H1 (cell line): ENCODE measurements at regions not wholly inside any gene's neighbourhood (a gene's known extent, or its start where the extent isn't known, plus 50 kb on each side); places are given as distances from the start of the nearest gene placed in this dataset.

Source experiments
- NANOG ChIP-seq: IDR thresholded peaks from 2 replicates; pipeline ENCODE4 v1.6.1; 2011; ENCODE audit warnings: low read length, low read depth, mild to moderate bottlenecking, inconsistent platforms; ENCODE audit not compliant: insufficient read depth, poor library complexity, severe bottlenecking
- RNF2 ChIP-seq: fragments of 200-900, 300-1000 bp; sonication (generic); IDR thresholded peaks from 2 replicates; pipeline ENCODE4 v1.7.1; 2016; ENCODE audit warnings: borderline replicate concordance, low read depth, mild to moderate bottlenecking, antibody characterized with exemption, low read length; ENCODE audit not compliant: poor library complexity, severe bottlenecking; ENCODE audit errors: missing control alignments
- TF ChIP-seq, protein P1 (sequence below): fragments of 300-600 bp; sonication (generic); IDR thresholded peaks from 2 replicates; pipeline ENCODE4 v1.7.1; 2012; ENCODE audit warnings: low read length, moderate library complexity, mild to moderate bottlenecking, inconsistent platforms; ENCODE audit not compliant: insufficient replicate concordance

DNA sequence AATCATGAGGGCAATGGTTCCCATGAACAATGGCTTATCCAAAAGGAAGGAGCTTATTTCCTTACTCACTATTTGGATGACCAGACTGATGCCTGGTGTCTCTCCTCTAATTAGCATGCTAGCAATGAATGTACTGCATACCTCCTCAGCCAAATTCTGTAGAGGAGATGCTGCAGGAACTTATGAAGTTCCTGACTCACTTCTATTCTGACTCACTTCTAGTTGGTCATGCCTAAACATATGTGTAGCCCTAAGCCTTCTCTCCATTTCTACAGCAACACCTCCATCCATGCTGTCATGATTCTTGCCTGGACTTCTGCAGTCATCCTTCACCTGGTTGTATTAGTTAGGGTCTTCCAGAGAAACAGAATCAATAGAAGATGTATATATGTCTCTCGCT lies 59.9 kb upstream of the MRPS9 start (continued):
- TF ChIP-seq, protein P1, sequence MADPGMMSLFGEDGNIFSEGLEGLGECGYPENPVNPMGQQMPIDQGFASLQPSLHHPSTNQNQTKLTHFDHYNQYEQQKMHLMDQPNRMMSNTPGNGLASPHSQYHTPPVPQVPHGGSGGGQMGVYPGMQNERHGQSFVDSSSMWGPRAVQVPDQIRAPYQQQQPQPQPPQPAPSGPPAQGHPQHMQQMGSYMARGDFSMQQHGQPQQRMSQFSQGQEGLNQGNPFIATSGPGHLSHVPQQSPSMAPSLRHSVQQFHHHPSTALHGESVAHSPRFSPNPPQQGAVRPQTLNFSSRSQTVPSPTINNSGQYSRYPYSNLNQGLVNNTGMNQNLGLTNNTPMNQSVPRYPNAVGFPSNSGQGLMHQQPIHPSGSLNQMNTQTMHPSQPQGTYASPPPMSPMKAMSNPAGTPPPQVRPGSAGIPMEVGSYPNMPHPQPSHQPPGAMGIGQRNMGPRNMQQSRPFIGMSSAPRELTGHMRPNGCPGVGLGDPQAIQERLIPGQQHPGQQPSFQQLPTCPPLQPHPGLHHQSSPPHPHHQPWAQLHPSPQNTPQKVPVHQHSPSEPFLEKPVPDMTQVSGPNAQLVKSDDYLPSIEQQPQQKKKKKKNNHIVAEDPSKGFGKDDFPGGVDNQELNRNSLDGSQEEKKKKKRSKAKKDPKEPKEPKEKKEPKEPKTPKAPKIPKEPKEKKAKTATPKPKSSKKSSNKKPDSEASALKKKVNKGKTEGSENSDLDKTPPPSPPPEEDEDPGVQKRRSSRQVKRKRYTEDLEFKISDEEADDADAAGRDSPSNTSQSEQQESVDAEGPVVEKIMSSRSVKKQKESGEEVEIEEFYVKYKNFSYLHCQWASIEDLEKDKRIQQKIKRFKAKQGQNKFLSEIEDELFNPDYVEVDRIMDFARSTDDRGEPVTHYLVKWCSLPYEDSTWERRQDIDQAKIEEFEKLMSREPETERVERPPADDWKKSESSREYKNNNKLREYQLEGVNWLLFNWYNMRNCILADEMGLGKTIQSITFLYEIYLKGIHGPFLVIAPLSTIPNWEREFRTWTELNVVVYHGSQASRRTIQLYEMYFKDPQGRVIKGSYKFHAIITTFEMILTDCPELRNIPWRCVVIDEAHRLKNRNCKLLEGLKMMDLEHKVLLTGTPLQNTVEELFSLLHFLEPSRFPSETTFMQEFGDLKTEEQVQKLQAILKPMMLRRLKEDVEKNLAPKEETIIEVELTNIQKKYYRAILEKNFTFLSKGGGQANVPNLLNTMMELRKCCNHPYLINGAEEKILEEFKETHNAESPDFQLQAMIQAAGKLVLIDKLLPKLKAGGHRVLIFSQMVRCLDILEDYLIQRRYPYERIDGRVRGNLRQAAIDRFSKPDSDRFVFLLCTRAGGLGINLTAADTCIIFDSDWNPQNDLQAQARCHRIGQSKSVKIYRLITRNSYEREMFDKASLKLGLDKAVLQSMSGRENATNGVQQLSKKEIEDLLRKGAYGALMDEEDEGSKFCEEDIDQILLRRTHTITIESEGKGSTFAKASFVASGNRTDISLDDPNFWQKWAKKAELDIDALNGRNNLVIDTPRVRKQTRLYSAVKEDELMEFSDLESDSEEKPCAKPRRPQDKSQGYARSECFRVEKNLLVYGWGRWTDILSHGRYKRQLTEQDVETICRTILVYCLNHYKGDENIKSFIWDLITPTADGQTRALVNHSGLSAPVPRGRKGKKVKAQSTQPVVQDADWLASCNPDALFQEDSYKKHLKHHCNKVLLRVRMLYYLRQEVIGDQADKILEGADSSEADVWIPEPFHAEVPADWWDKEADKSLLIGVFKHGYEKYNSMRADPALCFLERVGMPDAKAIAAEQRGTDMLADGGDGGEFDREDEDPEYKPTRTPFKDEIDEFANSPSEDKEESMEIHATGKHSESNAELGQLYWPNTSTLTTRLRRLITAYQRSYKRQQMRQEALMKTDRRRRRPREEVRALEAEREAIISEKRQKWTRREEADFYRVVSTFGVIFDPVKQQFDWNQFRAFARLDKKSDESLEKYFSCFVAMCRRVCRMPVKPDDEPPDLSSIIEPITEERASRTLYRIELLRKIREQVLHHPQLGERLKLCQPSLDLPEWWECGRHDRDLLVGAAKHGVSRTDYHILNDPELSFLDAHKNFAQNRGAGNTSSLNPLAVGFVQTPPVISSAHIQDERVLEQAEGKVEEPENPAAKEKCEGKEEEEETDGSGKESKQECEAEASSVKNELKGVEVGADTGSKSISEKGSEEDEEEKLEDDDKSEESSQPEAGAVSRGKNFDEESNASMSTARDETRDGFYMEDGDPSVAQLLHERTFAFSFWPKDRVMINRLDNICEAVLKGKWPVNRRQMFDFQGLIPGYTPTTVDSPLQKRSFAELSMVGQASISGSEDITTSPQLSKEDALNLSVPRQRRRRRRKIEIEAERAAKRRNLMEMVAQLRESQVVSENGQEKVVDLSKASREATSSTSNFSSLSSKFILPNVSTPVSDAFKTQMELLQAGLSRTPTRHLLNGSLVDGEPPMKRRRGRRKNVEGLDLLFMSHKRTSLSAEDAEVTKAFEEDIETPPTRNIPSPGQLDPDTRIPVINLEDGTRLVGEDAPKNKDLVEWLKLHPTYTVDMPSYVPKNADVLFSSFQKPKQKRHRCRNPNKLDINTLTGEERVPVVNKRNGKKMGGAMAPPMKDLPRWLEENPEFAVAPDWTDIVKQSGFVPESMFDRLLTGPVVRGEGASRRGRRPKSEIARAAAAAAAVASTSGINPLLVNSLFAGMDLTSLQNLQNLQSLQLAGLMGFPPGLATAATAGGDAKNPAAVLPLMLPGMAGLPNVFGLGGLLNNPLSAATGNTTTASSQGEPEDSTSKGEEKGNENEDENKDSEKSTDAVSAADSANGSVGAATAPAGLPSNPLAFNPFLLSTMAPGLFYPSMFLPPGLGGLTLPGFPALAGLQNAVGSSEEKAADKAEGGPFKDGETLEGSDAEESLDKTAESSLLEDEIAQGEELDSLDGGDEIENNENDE: no peak
- TF ChIP-seq NANOG (no peak), RNF2 (no peak)
